ENCODE measurements at regions not wholly inside any gene's neighbourhood (a gene's known extent, or its start where the extent isn't known, plus 50 kb on each side); places are given as distances from the start of the nearest gene placed in this dataset.
"Not testable (repeated sequence)": the region's sequence is repeated elsewhere in the genome, so short reads cannot be mapped to it uniquely, and the experiment has no call there.

GRCh38 chr10:91091780-91092179 lies 128.7 kb upstream of the PCGF5 start:
- intact Hi-C loops (cut with DNase I), result loop anchor here in 5 of 10 donors (2.0 to 10.0 kb wide), 6 partner anchors 63 to 163 kb away; no protein-coding TSS in a partner anchor

GRCh38 chr10:91096274-91096673 lies 124.2 kb upstream of the PCGF5 start:
- no peaks in the 10 kb centered on the region for H3K27me3 ChIP-seq
- H3K4me1 ChIP-seq, result peaks cover 0 to 3% (median 0%) of the 10 kb centered on the region in 12 donors
- no peaks in the 10 kb centered on the region for H3K36me3 ChIP-seq
- 67 to 73% (median 71%) methylated on average over 3 of the region's 3 CpGs for WGBS, 4 donors
- no peak overlapping the region for H3K4me3 ChIP-seq
- ATAC-seq (no peak), DNase-seq (no peak)
- H3K9me3 ChIP-seq, result peaks cover 0 to 28% (median 1%) of the 10 kb centered on the region in 12 donors
- H3K27ac ChIP-seq, result no peak overlapping the region
- intact Hi-C loops (cut with DNase I), result loop anchor here in 2 of 10 donors (10.0 kb wide), 3 partner anchors 59 to 159 kb away; no protein-coding TSS in a partner anchor
- TF ChIP-seq, protein P1, sequence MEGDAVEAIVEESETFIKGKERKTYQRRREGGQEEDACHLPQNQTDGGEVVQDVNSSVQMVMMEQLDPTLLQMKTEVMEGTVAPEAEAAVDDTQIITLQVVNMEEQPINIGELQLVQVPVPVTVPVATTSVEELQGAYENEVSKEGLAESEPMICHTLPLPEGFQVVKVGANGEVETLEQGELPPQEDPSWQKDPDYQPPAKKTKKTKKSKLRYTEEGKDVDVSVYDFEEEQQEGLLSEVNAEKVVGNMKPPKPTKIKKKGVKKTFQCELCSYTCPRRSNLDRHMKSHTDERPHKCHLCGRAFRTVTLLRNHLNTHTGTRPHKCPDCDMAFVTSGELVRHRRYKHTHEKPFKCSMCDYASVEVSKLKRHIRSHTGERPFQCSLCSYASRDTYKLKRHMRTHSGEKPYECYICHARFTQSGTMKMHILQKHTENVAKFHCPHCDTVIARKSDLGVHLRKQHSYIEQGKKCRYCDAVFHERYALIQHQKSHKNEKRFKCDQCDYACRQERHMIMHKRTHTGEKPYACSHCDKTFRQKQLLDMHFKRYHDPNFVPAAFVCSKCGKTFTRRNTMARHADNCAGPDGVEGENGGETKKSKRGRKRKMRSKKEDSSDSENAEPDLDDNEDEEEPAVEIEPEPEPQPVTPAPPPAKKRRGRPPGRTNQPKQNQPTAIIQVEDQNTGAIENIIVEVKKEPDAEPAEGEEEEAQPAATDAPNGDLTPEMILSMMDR (IDR thresholded peaks at IDR 0.05), result no peak
- TF ChIP-seq POLR2A (IDR thresholded peaks at IDR 0.05), result no peak

More at GRCh38 chr10:91091780-91092179, 128.7 kb upstream of the PCGF5 start:
- TF ChIP-seq POLR2A (IDR thresholded peaks at IDR 0.05), result no peak
- TF ChIP-seq, protein P1 (IDR thresholded peaks at IDR 0.05), result no peak
- Histone ChIP-seq H3K36me3 (no peaks in the 10 kb centered on the region), H3K9me3 (peaks cover 0 to 11% (median 0%) of the 10 kb centered on the region in 12 donors), H3K4me1 (peaks cover 0 to 32% (median 6%) of the 10 kb centered on the region in 12 donors), H3K4me3 (no peak overlapping the region), H3K27me3 (no peaks in the 10 kb centered on the region), H3K27ac (peak overlapping the region in 2 of 12 donors; percentile 81 to 91)
- ATAC-seq, result no peak
- 85 to 93% (median 88%) methylated on average over 2 of the region's 2 CpGs for WGBS, 4 donors
- DNase-seq, result no peak

DNA sequence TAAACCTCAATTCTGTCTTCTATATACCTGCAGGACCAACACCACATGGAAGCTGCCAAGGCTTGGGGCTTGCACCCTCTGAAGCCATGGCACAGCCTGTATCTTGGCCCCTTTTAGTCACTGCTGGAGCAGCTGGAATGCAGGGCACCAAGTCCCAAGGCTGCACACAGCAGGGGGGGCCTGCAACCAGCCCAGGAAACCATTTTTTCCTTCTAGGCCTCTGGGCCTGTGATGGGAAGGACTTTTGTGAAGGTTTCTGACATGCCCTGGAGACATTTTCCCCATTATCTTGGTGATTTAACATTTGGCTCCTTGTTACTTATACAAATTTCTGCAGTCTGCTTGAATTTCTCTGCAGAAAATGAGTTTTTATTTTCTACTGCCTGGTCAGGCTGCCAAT lies 123.2 kb upstream of the PCGF5 start:
- peaks cover 0 to 28% (median 1%) of the 10 kb centered on the region in 12 donors for H3K9me3 ChIP-seq
- no peaks in the 10 kb centered on the region for H3K4me1 ChIP-seq
- H3K27me3 ChIP-seq, result no peaks in the 10 kb centered on the region
- H3K36me3 ChIP-seq, result no peaks in the 10 kb centered on the region
- TF ChIP-seq, protein P1 (IDR thresholded peaks at IDR 0.05), result no peak
- TF ChIP-seq POLR2A (IDR thresholded peaks at IDR 0.05), result no peak
- no peak overlapping the region for H3K27ac ChIP-seq
- DNase-seq, result no peak
- H3K4me3 ChIP-seq, result no peak overlapping the region
- intact Hi-C loops (cut with DNase I), result loop anchor here in 2 of 10 donors (10.0 kb wide), 3 partner anchors 57 to 157 kb away; no protein-coding TSS in a partner anchor
- no peak for ATAC-seq

DNA sequence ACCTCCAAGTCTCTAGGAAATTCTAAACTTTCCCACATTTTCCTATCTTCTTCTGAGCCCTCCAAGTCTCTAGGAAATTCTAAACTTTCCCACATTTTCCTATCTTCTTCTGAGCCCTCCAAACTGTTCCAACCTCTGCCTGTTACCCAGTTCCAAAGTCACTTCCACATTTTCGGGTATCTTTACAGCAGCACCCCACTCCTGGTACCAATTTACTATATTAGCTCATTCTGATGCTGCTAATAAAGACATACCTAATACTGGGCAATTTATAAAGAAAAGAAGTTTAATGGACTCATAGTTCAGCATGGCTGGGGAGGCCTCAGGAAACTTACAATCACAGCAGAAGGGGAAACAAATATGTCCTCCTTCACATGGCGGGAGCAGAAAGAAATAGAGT lies 122.4 kb upstream of the PCGF5 start:
- 91 to 97% (median 93%) methylated on average over 2 of the region's 2 CpGs for WGBS, 4 donors
- ATAC-seq, DNase-seq, H3K27ac ChIP-seq, H3K27me3 ChIP-seq, H3K4me3 ChIP-seq, H3K36me3 ChIP-seq, H3K4me1 ChIP-seq: not testable (repeated sequence)
- intact Hi-C loops (cut with DNase I), result loop anchor here in 2 of 10 donors (10.0 kb wide), 3 partner anchors 57 to 157 kb away; no protein-coding TSS in a partner anchor
- peaks cover 0 to 28% (median 1%) of the 10 kb centered on the region in 12 donors for H3K9me3 ChIP-seq
